Ramos (cell line): ENCODE measurements at regions not wholly inside any gene's neighbourhood (a gene's known extent, or its start where the extent isn't known, plus 50 kb on each side); places are given as distances from the start of the nearest gene placed in this dataset.

Source experiments
- in situ Hi-C: fragments of 300-500 bp; cut with MboI; formaldehyde crosslinking; loops from one replicate; pipeline ENCODE4 v1.14.3; 2022; ENCODE audit warnings: low sequenced_read_pairs; ENCODE audit not compliant: unreplicated experiment

DNA sequence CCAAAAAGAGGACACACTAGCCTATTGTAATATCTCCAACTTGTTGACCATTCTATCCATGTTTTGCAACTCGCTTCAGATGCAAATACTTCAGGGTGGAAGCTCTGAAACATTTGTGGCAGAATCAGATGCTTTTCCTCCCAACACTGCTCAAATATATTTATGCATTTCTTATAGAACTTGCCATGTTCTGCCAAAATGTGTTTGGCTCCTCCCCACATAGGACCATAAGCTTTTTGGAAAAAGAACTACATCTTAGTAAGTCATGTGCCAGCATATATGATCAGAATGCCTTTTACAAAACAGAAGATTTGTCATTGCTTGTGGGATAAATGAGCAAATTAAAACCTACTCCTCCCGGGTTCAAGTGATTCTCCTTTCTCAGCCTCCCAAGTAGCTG, 484.5 kb downstream of the TNS3 start:
- in situ Hi-C loops, result loop anchor here (10.0 kb wide), 1 partner anchor 1183 kb away; no protein-coding TSS in a partner anchor

DNA sequence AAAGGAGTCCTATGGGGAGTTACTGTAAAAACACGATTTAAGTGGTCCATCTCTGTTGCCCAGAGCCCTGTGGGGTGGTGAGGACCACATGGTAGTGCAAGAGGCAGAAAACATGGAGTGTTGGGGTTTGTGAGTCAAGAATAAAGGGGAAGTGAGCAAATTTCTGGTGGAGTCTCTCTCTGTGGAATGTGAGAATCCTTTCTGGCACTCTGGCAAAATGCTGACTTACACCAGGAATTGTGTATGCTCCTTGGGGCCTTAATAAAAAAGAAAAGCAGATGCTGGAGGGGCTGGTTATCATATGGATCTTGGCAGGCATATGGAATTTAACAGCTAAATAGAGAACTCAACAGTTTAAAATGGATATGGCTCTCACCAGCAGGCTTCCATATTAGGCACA, 486.0 kb downstream of the TNS3 start:
- in situ Hi-C loops, result loop anchor here (10.0 kb wide), 1 partner anchor 1181 kb away; no protein-coding TSS in a partner anchor

DNA sequence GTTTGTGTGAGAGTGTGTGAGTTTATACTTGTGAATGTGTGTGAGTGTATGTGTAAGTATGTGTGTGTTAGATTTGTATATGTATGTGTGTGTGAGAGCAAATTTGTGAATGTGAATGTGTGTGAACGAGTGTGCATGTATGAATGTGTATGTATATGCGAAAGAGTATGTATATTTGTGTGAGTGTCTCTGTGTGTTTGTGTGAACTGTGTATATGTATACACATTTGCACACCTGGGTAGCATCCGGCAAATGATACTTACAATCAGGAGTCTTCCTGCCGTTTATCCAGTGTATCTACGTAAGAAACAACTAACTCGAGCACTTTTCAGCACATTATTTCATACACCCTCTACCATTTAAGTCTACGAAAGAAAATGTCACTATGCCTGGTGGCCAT, 487.4 kb downstream of the TNS3 start:
- in situ Hi-C loops, result loop anchor here (10.0 kb wide), 1 partner anchor 1180 kb away; no protein-coding TSS in a partner anchor

DNA sequence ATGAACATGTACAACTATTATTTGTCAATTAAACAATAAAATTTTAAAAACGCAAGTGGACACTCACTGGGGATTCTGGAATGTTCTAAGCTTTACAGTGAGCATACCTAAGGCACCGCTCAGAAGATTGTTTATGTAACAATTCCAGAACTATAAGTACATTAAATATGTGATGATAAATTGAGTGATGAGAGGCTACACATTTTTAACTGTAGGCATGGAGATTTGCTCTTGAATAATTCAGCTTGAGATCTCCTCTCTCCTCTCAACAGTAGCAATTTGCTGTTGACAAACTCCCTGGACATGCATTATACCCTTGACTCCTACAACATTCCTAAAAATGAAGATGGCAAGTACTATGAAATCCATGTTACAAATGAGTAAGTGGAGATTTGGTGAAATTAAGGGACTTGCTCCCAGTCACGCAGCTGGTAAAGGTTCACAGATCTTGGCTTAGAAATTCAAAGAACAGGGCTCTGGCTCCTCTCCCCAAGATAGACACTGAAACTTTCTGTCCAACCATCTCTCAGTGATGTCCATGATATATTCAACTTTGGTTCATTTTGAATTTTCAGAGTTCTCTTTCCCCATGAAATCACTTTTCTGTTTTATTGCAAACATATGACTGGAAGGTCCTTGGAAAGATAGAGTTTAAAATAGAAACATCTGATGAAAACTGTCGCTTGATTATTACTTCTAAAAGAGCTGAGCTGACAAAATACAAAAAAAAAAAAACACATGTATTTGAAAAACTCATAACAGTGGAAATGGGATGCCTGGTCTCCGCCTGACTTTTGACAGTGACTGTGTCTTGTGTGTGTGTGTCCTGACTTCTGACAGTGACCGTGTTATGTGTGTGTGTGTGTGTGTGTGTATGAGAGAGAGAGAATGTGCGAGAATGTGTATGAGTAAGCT, 488.3 kb downstream of the TNS3 start:
- in situ Hi-C loops, result loop anchor here (10.0 kb wide), 1 partner anchor 1179 kb away; no protein-coding TSS in a partner anchor

DNA sequence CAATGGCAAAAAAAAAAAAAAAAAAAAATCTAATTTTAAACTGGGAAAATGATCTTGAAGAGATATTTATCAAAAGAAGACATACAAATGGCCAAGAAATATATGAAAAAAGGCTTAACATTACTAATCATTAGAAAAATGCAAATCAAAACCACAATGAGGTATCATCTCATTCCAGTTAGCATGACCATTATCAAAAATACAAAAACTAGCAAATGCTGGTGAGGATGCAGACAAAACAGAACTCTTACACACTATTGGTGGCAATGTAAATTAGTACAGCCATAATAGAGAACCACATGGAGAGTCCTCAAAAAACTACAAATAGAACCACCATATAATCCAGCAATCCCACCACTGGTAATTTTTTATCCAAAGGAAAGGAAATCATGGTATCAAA, 489.6 kb downstream of the TNS3 start:
- in situ Hi-C loops, result loop anchor here (10.0 kb wide), 1 partner anchor 1178 kb away; no protein-coding TSS in a partner anchor

GRCh38 chr7:47091141-47091540, 490.8 kb downstream of the TNS3 start:
- in situ Hi-C loops, result loop anchor here (10.0 kb wide), 1 partner anchor 1176 kb away; no protein-coding TSS in a partner anchor

GRCh38 chr7:47089461-47089860, 492.4 kb downstream of the TNS3 start:
- in situ Hi-C loops, result no loop called here

GRCh38 chr7:47089068-47089417, 492.9 kb downstream of the TNS3 start:
- in situ Hi-C loops, result no loop called here

DNA sequence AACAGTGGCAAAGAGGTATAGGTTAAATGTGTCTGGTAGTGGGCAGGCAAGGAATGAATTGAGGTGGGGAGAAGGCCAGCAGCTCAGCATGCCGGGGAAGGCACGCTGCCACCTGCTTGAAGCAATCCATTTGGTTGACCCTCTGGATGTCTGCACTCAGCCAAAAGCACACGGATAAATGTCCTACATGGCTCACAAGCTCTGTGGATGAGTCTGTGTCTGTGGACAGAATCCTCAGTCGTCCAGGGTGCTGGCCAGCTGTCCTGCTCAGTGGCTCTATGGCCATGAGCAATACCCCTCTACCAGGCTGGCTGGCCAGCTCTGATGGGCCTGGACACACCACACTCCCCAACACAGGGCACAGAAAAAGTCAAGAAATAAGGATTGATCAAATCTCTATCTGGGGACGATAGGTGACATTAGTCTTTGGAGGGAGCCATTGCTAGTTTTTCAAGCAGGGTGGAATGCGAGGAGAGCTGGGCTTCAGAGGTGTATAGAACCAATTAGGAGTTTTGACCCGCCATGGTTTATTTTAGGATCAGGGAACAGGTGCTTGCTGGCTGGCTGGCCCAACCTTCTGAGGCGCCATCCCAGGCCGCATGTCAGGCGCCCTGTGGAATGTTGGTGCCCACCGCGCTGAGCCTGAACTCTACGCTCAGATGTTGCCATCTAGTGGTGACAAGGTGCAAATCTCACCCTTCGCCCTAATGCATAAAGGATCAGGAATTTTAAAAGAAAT, 493.4 kb downstream of the TNS3 start:
- in situ Hi-C loops, result no loop called here

GRCh38 chr7:47087866-47088265, 494.0 kb downstream of the TNS3 start:
- in situ Hi-C loops, result no loop called here

DNA sequence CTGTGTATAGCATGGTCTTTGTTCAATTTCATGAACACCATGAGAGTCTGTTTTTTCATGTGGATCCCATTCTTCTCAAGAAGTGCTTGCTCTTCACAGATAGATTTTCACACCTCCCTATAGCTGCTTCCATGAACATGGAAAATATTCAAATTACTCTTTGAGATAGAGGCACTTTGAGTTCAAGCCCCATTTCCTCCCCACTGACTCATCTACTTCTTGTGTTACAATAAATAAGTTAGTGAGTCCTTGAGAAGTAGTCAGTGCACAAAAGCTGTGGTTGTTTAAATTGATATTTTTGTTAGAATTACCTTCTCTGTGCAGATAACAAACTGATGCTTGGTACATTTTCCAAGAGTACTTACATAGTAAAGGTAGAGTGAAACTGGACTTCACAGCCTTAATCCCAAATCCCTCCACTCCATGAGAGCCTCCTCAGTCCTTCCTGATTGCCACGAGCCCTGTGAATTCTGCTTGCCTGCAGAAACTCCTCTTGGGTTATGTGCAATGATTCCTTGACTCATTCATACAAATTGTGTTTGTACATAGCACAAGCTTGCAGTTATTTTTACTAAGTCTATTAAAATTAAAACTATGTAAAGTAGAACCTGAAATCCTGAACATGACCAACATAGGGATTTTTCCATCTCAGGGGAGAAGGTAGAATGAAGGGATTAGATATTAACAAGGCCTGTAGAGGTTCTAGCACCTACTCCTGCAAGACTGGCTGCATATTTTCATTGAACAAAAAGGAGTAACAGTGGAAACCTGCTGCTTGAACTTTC, 496.2 kb downstream of the TNS3 start:
- in situ Hi-C loops, result no loop called here

DNA sequence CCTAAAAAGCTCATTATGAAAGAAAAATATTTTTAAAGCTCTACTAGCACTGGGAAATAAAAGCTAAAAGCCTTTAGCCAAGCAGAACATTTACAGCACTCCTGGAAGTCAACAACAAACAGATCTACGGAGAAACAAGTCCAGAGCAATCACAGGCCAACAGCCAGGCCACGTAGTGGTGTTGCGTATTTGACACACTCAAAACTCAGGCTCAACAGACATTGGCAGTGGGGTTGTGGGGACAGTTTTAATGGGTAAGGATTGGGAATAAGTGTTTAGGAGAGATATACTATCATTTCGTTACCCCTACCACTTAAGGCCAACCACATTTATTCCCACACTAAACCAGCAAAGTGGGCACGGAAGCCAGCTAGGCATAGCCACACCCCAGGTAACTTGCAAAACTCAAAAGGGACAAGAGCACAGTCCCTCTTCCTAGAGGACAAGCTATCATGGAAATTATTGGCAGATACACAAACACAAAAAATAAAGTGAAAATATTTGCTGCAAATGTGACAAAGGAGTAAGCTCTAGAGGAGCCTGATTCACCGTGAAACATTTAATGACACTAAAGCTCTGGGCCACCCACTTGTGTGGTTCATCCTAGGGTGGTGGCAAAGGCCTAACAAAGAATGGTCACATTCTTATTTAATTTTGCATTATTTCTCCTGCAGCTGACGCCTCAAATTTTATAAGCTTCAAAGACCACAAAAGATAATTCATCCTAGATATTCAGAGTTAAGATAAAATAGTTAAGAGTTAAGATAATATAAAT, 498.2 kb downstream of the TNS3 start:
- in situ Hi-C loops, result no loop called here

DNA sequence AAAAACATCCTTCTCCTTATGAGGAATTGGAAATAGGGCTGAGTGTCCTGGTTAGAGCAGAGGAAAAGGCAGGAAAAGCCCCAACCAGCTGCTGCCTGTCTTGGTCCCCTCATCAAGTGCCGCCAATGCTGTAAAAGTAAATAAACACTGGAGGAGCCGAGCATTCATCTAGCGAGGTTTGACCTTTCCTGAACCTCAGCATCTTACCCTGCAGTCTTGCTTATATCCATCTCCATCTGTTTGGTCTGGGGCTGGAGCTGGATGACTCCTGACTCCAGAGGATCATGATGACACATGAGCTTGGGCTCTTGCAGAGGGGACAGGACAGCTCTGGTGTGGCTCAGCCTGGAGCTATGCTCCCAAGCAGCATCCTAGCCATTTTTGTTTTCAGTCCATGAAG, 501.1 kb downstream of the TNS3 start:
- in situ Hi-C loops, result no loop called here

DNA sequence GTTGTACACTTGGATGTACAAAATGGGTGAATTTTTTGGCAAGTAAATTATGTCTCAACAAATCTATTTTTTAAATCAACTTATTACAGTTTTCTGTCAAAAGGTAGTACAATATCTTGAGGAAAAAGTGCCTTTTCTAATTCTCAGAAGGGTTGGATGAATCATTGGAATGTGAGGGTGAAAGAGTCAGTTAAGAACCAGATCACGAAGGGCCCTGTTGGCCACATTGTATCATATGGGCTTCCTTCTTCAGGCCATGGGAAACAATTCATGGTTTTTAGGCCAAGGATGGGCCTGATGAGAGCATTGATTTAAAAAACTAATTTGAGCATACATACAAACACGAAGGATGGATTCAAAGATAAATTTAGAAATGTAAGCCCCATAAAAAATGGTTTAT, 503.7 kb downstream of the TNS3 start:
- in situ Hi-C loops, result no loop called here

DNA sequence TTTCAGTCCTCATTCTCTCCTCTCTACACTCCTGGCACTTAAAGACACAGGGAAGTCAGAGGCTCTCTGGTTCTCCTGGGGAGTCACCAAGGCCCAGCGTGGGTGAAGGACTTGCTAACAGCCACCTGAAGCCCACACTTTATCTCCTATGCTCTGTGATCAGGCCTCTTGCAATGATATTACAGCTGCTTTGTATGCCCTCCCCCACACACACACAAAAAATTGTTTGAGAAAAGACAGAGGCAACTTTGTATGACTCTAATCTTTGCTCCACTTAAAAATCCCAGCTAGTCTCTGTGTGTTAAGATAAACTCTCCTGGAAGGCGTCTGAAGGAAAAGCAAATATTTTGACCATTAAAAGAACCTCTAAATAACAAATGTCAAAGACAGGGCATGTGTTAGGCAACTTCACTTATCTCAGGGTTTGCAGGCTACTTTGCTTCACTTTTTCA, 507.2 kb downstream of the TNS3 start:
- in situ Hi-C loops, result no loop called here

DNA sequence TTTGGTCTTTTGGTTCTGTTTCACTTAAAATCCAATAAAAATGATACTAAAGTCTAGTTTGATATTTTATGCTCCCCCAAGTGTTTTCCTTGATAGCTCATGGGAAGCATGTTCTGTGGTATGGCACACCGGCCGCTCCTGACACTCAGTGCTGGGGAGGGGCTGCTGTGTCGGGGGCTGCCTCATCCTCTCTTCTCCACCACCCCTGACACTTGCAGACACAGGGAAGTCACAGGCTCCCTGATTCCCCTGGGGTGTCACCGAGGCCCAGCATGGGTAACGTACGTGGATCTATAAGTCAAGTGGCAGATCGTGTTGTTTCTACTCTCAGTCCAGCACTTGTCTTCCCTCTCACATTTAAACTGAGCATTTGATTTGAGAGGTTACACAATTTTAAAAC, 508.6 kb downstream of the TNS3 start:
- in situ Hi-C loops, result no loop called here

DNA sequence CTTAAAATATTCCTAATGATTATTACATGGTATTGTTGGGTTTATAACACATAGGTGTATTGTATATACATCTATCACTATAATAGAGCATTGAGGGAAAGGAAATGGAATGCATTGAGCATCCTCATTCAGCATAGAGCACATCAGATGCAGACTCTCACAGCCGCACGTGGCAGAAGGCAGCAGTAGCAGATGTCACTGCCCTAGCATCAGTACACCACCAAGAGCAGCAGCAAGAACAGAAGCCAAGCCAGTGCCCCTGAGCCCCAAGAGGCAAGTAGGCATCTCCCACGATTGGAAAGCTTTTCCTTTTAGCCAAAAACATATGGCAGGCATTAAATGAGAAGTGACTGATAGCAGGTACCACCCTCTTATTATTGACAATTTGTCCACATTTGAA, 510.0 kb downstream of the TNS3 start:
- in situ Hi-C loops, result no loop called here

DNA sequence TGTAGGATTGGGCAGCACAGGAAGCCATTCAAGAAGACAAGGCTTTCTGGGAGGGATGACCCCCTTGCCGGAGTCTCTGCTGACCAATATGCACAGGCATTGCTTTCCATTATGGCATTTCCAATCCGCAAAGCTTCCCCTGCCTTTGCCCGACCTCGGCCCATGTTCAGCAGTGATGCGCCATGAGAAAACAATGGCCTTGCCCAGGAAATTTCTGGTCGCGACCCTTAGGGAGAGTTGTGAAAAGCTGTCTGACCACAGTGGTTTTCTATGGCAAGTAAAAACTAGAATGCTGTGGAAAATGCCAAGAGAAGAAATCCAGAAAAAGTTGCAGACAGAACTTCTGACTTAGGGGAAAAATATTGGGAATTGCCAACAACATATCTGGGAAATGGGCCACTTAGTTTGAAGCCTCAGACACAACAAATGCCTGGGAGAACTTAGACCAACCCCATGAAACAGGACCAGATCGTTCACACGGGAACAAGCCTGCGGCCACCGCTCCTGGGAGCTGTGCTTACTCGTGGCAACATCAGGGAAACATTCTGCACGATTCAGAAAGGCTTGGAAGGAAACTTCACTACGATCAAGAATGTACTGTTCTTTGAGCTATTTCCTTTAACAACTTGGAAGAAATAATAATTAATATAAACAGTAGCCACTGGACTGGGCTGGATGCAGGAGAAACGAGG, 512.4 kb downstream of the TNS3 start:
- in situ Hi-C loops, result no loop called here

DNA sequence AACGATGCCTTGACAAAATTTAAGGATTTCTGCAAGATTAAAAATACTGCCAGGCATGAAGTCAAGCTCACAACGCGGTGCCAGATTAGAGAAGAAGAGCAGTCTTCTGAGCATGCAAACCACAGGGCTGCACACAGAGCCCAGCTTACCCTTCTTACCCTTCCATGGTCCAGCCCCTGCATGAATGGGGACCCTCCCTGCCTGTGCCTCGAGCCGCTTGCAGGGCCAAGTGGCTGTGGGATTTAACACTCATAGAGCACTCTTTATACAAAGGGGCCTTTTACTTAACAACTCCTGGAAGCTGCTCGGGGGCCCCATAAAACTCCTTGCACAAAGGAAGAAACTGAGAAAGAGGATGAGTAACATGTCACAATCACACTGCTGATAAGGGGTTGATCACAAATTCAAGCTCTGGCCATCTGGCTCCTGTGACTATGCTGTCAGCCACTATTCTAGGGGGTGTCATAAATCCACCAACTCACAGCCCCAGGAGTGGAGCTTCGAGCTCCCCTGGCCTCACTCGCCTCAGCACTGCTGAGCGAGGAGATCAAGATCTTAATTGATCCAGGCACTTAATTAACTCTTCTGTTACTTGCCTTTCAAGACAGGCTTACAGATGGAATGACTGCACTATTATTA, 514.8 kb downstream of the TNS3 start:
- in situ Hi-C loops, result no loop called here
